HG02884 (cell line): ENCODE measurements at regions not wholly inside any gene's neighbourhood (a gene's known extent, or its start where the extent isn't known, plus 50 kb on each side); places are given as distances from the start of the nearest gene placed in this dataset.

Experiments used
- ATAC-seq: cut with Tn5 transposase; IDR thresholded peaks from one replicate; pipeline ENCODE4 v1.9.1; 2021; ENCODE audit warnings: mild to moderate bottlenecking, moderate library complexity; ENCODE audit not compliant: unreplicated experiment

DNA sequence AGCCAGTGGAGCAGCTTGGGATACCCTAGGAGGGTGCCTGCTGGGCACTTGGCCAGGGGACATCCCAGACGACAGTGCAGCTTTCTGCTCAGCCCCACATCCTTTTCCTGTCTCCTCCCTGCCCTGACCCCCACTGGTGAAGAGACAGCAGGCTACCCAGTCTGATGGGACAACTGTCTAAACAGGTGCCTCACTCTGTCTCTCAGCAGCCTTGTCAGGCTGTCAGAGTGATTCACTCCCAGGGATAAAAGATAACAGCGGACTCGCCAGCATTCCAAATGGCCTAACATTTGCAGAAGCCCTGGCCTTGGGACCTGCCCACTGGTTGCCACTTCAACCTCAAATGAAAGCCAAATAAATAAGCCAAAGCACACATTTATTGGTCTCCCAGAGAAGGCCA lies 318.6 kb upstream of the PLET1 start:
- no peak for ATAC-seq

DNA sequence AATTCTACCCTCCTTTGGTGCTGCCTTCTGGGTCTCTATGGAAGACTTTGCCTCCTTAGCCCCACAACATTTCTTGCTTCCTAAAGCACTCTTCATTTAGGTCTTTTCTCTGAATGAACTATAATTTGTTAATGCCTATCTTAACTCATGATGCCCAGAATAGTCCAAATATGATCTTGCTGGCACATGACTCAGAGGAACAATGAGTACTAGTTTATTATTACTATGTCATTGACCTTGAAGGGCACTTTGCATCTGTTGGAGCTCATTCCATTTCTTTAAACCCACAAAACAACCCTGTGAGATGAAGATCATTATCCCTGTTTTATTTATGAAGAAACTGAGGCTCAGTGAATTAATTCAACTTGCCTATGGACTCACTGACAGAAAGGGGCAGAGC lies 320.2 kb upstream of the PLET1 start:
- ATAC-seq: no peak

- peak; percentile 48 for ATAC-seq
Measured at GRCh38 chr11:112581747-112582146, 321.1 kb upstream of the PLET1 start.

GRCh38 chr11:112582366-112582765 lies 321.7 kb upstream of the PLET1 start:
- ATAC-seq: no peak

DNA sequence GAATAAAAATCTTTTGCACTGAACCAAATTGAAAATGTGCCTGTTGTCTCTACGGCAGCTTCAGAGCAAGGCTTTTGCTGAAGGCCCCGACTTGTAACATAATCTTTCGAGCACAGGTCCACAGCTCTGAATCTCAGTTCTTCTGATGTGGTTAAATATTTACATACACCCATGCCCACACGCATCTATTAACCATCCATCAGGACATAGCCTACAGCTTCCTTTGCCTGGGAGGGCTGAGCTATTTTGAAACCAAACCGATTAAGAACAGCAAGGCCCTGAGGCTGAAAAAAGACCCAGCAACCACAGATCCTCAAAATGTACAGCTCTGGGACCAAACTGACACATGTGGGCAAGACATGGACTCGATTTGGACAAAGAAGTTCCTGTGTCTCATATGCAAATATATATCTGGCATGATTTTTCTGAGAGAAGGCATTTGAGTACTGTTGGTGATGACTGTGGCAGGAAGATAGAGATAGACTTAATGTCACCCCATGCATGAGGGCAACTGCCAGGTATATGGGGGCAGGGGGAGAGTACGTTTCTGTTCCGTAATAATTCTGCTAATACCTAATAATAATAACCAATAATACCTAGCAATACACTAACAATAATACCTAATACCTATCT lies 322.7 kb upstream of the PLET1 start:
- peak; percentile 89 for ATAC-seq

GRCh38 chr11:112584672-112585071 lies 324.0 kb upstream of the PLET1 start:
- ATAC-seq: no peak

GRCh38 chr11:112587664-112588063 lies 327.0 kb upstream of the PLET1 start:
- ATAC-seq: no peak

- ATAC-seq: no peak
Measured at GRCh38 chr11:112588252-112588694, 327.6 kb upstream of the PLET1 start.

GRCh38 chr11:112589155-112589554 lies 328.5 kb upstream of the PLET1 start:
- ATAC-seq: no peak

DNA sequence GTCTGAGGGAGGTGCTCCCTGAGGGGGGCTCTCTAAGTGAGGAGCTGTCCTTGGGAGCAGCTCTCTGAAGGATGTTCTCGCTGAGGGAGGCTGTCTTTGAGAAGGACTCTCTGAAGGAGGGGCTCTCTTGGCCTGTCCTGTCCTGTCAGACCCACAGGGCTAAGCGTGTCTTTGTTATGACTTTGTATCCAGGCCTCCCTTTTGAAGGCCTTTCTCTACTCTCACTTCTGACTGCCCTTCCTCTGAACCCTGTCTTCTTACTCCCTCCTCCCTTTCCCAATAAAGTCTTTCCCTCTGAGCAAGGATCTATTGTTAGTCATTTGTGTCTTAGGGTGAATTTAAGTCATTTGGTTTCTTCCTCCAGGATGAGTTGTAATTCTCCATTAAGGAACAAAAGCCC lies 330.1 kb upstream of the PLET1 start:
- ATAC-seq: no peak

- ATAC-seq: peak; percentile 62
Measured at GRCh38 chr11:112593440-112593839, 332.8 kb upstream of the PLET1 start.

DNA sequence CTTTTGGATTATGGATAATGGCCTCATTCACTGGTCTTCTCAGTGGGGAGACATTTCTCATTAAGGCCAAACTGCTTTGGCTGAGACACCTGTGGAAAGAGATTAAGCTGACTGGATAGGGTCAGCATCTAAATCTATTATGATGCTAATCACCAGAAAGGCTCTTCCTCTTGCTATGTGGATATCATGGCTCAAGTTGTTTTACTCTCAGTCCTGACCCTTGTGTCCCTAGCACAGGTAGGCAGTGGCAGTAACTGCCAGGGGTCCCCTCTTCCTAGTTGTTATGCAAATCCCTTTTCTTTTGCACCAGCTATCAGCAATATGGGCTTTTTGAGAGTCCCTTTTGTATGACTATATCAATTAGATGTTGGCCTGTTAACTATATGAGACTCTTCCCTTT lies 335.7 kb upstream of the PLET1 start:
- ATAC-seq: no peak

- no peak for ATAC-seq
Measured at GRCh38 chr11:112597286-112597790, 336.7 kb upstream of the PLET1 start.

GRCh38 chr11:112599265-112599664 lies 338.6 kb upstream of the PLET1 start:
- ATAC-seq: no peak

GRCh38 chr11:112599856-112600533 lies 339.3 kb upstream of the PLET1 start:
- ATAC-seq: no peak

GRCh38 chr11:112605093-112605666 lies 344.5 kb upstream of the PLET1 start:
- ATAC-seq: no peak

- ATAC-seq: no peak
Measured at GRCh38 chr11:112606656-112607055, 346.0 kb upstream of the PLET1 start.

DNA sequence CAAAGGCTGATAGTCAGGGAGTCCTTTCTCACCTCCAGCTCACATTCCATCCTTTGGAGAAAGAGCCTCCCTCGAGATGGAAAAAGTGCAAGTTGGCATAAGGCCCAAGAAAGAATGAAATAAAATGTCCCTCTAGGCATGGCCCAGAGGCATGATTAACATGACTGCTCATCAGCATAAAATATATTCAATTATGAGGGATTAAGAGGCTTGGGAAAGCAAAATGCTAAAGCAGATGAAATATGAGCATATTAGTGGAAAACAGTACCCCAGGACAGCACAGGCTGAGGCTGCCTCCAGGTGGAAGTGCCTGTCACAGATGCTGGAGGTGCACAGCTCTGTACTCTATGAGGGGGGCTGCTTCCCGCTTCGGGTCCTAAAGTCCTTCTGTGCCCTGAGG lies 347.8 kb upstream of the PLET1 start:
- no peak for ATAC-seq

DNA sequence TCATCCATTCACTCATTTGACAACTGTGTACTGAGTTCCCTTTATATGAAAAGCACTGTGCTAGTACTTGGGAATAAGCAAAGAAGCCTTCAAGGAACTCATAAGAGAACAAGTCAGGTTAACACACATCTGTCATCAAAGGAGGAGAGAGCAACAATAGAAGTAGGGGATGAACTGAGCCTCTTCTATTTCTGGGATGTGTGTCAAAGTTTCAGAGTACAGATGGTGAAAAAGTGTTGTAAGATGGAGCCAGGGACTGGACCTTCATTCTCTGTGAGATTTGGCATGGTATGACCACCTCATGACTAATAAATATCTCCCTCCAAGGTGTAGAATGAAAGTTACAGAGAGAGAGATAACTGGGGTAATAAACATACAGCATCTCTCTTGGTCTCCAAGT lies 349.8 kb upstream of the PLET1 start:
- ATAC-seq: no peak

DNA sequence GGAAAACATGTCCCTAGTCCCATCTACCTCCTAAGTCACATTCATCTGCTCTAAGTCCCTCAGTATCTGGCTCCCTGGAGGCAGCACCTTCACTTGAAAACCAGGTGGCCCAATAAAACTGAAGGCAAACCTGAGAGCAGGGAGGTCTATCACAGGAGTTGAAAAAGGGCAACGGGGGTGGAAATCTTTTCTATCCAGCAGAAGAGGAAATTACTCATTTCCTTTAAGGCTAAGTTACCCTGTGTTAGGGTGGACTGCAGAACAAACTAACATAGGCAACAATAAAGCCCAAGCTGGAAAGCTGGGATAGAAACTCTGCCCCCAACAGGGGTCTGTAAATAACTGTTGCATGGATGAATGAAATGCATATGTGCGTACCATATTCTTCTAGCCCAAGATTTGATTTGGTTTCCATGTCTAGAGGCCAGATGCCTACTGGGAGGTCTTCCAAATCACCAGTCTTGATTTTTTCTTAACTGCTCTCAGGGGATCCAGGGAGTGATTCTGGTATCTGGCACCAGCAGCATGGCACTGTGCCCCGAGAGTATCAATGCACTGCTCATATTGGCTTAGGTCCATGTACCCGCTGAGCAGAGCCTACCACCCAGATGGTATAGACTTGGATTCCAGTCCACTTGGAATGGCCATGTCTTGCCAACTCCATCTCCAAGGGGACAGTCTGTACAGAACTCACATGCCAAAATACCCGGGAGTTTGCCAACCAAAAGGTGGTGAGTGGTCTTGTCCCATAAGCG lies 350.0 kb upstream of the NCAM1 start:
- ATAC-seq: no peak

DNA sequence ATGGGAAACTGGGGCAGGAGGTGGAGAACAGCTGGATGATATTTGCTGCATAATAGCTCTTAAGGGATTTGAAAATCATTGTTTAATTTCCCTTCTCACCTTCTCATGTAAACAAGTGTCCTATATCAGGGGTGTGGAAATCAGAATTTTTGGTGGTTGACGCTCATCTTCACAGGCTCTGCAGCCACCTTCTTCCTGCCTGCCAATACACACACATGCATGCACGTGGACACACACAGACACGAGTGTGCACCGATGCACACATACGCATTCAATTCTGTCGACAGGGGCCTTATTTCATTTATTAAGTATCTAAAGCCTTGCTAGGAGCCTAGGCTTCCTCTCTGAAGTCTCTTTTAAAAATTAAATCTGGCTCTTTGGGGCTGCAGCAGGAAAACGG lies 349.4 kb upstream of the NCAM1 start:
- ATAC-seq: no peak
